WTC11 (cell line): ENCODE measurements at regions not wholly inside any gene's neighbourhood (a gene's known extent, or its start where the extent isn't known, plus 50 kb on each side); places are given as distances from the start of the nearest gene placed in this dataset.
A peak's percentile ranks its signal among the peaks of the same experiment; 100 is the strongest.

Source experiments
- ATAC-seq: fragments of 200-7000 bp; cut with Tn5 transposase; 2 replicates; pipeline ENCODE4 v1.10.0; 2021; ENCODE audit warnings: mild to moderate bottlenecking, moderate library complexity
- CTCF ChIA-PET: fragments of 300-600 bp; sonication (Branson Sonifier 250); formaldehyde crosslinking; loops from one replicate; lab custom pipeline; 2021; ENCODE audit warnings: antibody characterized with exemption; lab: Charles Lee
- POLR2A ChIA-PET: fragments of 350-600 bp; sonication (Branson Sonifier 250); formaldehyde crosslinking; loops from one replicate; lab custom pipeline; 2021; ENCODE audit warnings: antibody characterized with exemption; lab: Charles Lee
- DNase-seq: peaks from one replicate; pipeline ENCODE4 v3.0.0; 2021; ENCODE audit warnings: low spot score
- H3K27ac Mint-ChIP-seq: 2 replicates; pipeline ENCODE4 v1.8.0; 2021; ENCODE audit warnings: mixed read lengths
- H3K27me3 Mint-ChIP-seq: 2 replicates; pipeline ENCODE4 v1.8.0; 2021; ENCODE audit warnings: low read depth, mild to moderate bottlenecking, moderate library complexity, mixed read lengths
- H3K36me3 Mint-ChIP-seq: 2 replicates; pipeline ENCODE4 v1.8.0; 2021; ENCODE audit warnings: mixed read lengths
- H3K4me1 Mint-ChIP-seq: 2 replicates; pipeline ENCODE4 v1.8.0; 2022; ENCODE audit warnings: mixed read lengths
- H3K4me3 Mint-ChIP-seq: 2 replicates; pipeline ENCODE4 v1.8.0; 2021; ENCODE audit warnings: mild to moderate bottlenecking, moderate library complexity, mixed read lengths
- H3K9me3 Mint-ChIP-seq: 2 replicates; pipeline ENCODE4 v1.8.0; 2021; ENCODE audit warnings: mixed read lengths
- AFF4 ChIP-seq: sonication (generic); formaldehyde crosslinking; IDR thresholded peaks from 2 replicates; pipeline ENCODE4 v1.8.1; 2023; ENCODE audit warnings: mild to moderate bottlenecking, missing genetic modification reagents, borderline replicate concordance
- ATF2 ChIP-seq: sonication (generic); formaldehyde crosslinking; IDR thresholded peaks from 2 replicates; pipeline ENCODE4 v1.8.1; 2022; ENCODE audit warnings: low read depth, missing genetic modification reagents, borderline replicate concordance
- CTCF ChIP-seq: fragments of 200-600 bp; IDR thresholded peaks from 2 replicates; pipeline ENCODE4 v1.8.0; 2022; ENCODE audit warnings: antibody characterized with exemption
- FOXP4 ChIP-seq: sonication (generic); formaldehyde crosslinking; IDR thresholded peaks from 2 replicates; pipeline ENCODE4 v1.8.0; 2022; ENCODE audit warnings: mild to moderate bottlenecking, missing genetic modification reagents
- GABPB1 ChIP-seq: sonication (generic); formaldehyde crosslinking; IDR thresholded peaks from 2 replicates; pipeline ENCODE4 v1.8.1; 2023; ENCODE audit warnings: mild to moderate bottlenecking, missing genetic modification reagents
- HMGA2 ChIP-seq: fragments of 250-450 bp; sonication (Bioruptor Pico); IDR thresholded peaks from 2 replicates; pipeline ENCODE4 v1.4.0; 2021; ENCODE audit warnings: mild to moderate bottlenecking, moderate library complexity
- IRF1 ChIP-seq: sonication (generic); formaldehyde crosslinking; IDR thresholded peaks from 2 replicates; pipeline ENCODE4 v1.8.0; 2023; ENCODE audit warnings: missing genetic modification reagents
- MLX ChIP-seq: sonication (generic); formaldehyde crosslinking; IDR thresholded peaks from 2 replicates; pipeline ENCODE4 v1.8.1; 2023; ENCODE audit warnings: mild to moderate bottlenecking, missing genetic modification reagents, moderate library complexity
- NFE2L1 ChIP-seq: sonication (generic); formaldehyde crosslinking; IDR thresholded peaks from 2 replicates; pipeline ENCODE4 v1.8.1; 2023; ENCODE audit warnings: missing genetic modification reagents
- SMAD4 ChIP-seq: sonication (generic); formaldehyde crosslinking; IDR thresholded peaks from 2 replicates; pipeline ENCODE4 v1.8.0; 2022; ENCODE audit warnings: mild to moderate bottlenecking, missing genetic modification reagents
- TEAD1 ChIP-seq: sonication (generic); formaldehyde crosslinking; IDR thresholded peaks from 2 replicates; pipeline ENCODE4 v1.8.0; 2022; ENCODE audit warnings: mild to moderate bottlenecking, missing genetic modification reagents
- USF1 ChIP-seq: sonication (generic); formaldehyde crosslinking; IDR thresholded peaks from 2 replicates; pipeline ENCODE4 v1.8.0; 2022; ENCODE audit warnings: mild to moderate bottlenecking, missing genetic modification reagents
- ZNF121 ChIP-seq: sonication (generic); formaldehyde crosslinking; IDR thresholded peaks from 2 replicates; pipeline ENCODE4 v1.8.0; 2023; ENCODE audit warnings: missing genetic modification reagents
- ZNF219 ChIP-seq: sonication (generic); formaldehyde crosslinking; IDR thresholded peaks from 2 replicates; pipeline ENCODE4 v1.8.0; 2023; ENCODE audit warnings: missing genetic modification reagents, mild to moderate bottlenecking, borderline replicate concordance
- ZNF281 ChIP-seq: sonication (generic); formaldehyde crosslinking; IDR thresholded peaks from 2 replicates; pipeline ENCODE4 v1.8.0; 2023; ENCODE audit warnings: mild to moderate bottlenecking, missing genetic modification reagents

- POLR2A ChIA-PET, result no interaction called here
- peaks cover 13% of the 10 kb centered on the region for H3K27me3 Mint-ChIP-seq
These were observed 650.4 kb upstream of the RBFOX1 start for GRCh38 chr16:6682142-6682811.

GRCh38 chr16:6678586-6678985 lies 654.1 kb upstream of the RBFOX1 start:
- Mint-ChIP-seq H3K4me1 (no peaks in the 10 kb centered on the region), H3K27me3 (peaks cover 15% of the 10 kb centered on the region), H3K27ac (no peak overlapping the region), H3K4me3 (no peak overlapping the region), H3K9me3 (peaks cover 69% of the 10 kb centered on the region), H3K36me3 (peaks cover 81% of the 10 kb centered on the region)
- POLR2A ChIA-PET, result no interaction called here
- DNase-seq, result no peak
- ATAC-seq, result no peak
- CTCF ChIA-PET, result no interaction called here
- TF ChIP-seq IRF1 (CRISPR knock-in tag), result no peak
- TF ChIP-seq FOXP4, result no peak
- TF ChIP-seq TEAD1, result no peak
- no peak for TF ChIP-seq ATF2 (CRISPR knock-in tag)
- no peak for TF ChIP-seq AFF4 (CRISPR knock-in tag)
- TF ChIP-seq MLX (CRISPR knock-in tag), result no peak
- no peak for TF ChIP-seq USF1 (CRISPR knock-in tag)
- TF ChIP-seq ZNF121 (CRISPR knock-in tag), result no peak
- no peak for TF ChIP-seq GABPB1 (CRISPR knock-in tag)
- TF ChIP-seq HMGA2 (CRISPR knock-in tag), result no peak
- no peak for TF ChIP-seq ZNF219
- TF ChIP-seq ZNF281 (CRISPR knock-in tag), result no peak
- TF ChIP-seq SMAD4 (CRISPR knock-in tag), result no peak

More at GRCh38 chr16:6682142-6682811, 650.4 kb upstream of the RBFOX1 start:
- Mint-ChIP-seq H3K9me3 (peaks cover 75% of the 10 kb centered on the region), H3K4me3 (no peak overlapping the region), H3K27ac (no peak overlapping the region), H3K36me3 (peaks cover 84% of the 10 kb centered on the region), H3K4me1 (no peaks in the 10 kb centered on the region)
- TF ChIP-seq CTCF (0 out of 2 replicates have a peak, but pooled peaks have one; percentile 24), NFE2L1 (CRISPR knock-in tag) (no peak)
- CTCF ChIA-PET, result interaction anchor here (0.5 kb wide), 1 partner anchor 755 kb away, joined by 3 read pairs; no protein-coding TSS in a partner anchor
- peak; percentile 32 for DNase-seq
- no peak for ATAC-seq
